ENCODE measurements at regions not wholly inside any gene's neighbourhood (a gene's known extent, or its start where the extent isn't known, plus 50 kb on each side); places are given as distances from the start of the nearest gene placed in this dataset.

- no peak for TF ChIP-seq CTCF (IDR thresholded peaks at IDR 0.05; ENCODE audit: insufficient read depth, low read depth, low read length)
- DNase-seq (ENCODE audit: low read depth): no peak
- H3K4me3 ChIP-seq (ENCODE audit: low read depth, low read length): no peak overlapping the region
Observed at GRCh38 chr14:100435459-100435858, 112.3 kb downstream of the SLC25A47 start.

- no peak for TF ChIP-seq CTCF (IDR thresholded peaks at IDR 0.05; ENCODE audit: insufficient read depth, low read depth, low read length)
- DNase-seq (ENCODE audit: low read depth): no peak
- H3K4me3 ChIP-seq (ENCODE audit: low read depth, low read length): no peak overlapping the region
Observed at GRCh38 chr14:100436745-100437406, 113.7 kb downstream of the SLC25A47 start.

- DNase-seq (ENCODE audit: low read depth): no peak
- no peak for TF ChIP-seq CTCF (IDR thresholded peaks at IDR 0.05; ENCODE audit: insufficient read depth, low read depth, low read length)
- H3K4me3 ChIP-seq (ENCODE audit: low read depth, low read length): no peak overlapping the region
Observed at GRCh38 chr14:100438271-100438670, 115.1 kb downstream of the SLC25A47 start.

GRCh38 chr14:100438678-100439592 is 115.8 kb downstream of the SLC25A47 start:
- H3K4me3 ChIP-seq (ENCODE audit: low read depth, low read length): no peak overlapping the region
- peak; percentile 74 for DNase-seq (ENCODE audit: low read depth)
- TF ChIP-seq CTCF (IDR thresholded peaks at IDR 0.05; ENCODE audit: insufficient read depth, low read depth, low read length): no peak

- TF ChIP-seq CTCF (IDR thresholded peaks at IDR 0.05; ENCODE audit: insufficient read depth, low read depth, low read length): no peak
- H3K4me3 ChIP-seq (ENCODE audit: low read depth, low read length): no peak overlapping the region
- DNase-seq (ENCODE audit: low read depth): peak; percentile 58
Observed at GRCh38 chr14:100439781-100440180, 116.6 kb downstream of the SLC25A47 start.

GRCh38 chr14:100440207-100440631 is 117.1 kb downstream of the SLC25A47 start:
- H3K4me3 ChIP-seq (ENCODE audit: low read depth, low read length): no peak overlapping the region
- TF ChIP-seq CTCF (IDR thresholded peaks at IDR 0.05; ENCODE audit: insufficient read depth, low read depth, low read length): peak; percentile 67
- peak; percentile 72 for DNase-seq (ENCODE audit: low read depth)
